ENCODE measurements at regions not wholly inside any gene's neighbourhood (a gene's known extent, or its start where the extent isn't known, plus 50 kb on each side); places are given as distances from the start of the nearest gene placed in this dataset.
"Not testable (repeated sequence)": the region's sequence is repeated elsewhere in the genome, so short reads cannot be mapped to it uniquely, and the experiment has no call there.

DNA sequence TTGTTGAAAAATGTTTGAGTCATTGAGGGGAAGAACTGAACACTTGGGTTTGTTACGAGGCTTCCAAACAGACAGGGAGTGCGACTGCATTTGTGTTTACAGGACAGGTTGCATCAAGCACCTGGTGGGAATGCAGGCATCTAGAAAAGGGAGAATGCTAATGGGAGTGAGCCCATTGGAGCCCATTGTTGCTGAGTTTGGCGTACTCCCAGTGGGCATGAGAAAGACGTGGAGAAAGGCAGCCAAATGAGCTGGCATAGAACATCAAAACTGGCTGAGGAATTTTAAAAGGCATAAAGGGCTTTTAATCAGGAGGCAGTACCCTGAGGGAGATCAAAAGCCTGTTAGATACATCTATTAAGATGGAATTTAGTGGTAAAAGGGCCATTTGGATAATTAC lies 171.6 kb upstream of the NPSR1 start:
- DNase-seq (ENCODE audit: low read depth in 2 of 2), result no peak

DNA sequence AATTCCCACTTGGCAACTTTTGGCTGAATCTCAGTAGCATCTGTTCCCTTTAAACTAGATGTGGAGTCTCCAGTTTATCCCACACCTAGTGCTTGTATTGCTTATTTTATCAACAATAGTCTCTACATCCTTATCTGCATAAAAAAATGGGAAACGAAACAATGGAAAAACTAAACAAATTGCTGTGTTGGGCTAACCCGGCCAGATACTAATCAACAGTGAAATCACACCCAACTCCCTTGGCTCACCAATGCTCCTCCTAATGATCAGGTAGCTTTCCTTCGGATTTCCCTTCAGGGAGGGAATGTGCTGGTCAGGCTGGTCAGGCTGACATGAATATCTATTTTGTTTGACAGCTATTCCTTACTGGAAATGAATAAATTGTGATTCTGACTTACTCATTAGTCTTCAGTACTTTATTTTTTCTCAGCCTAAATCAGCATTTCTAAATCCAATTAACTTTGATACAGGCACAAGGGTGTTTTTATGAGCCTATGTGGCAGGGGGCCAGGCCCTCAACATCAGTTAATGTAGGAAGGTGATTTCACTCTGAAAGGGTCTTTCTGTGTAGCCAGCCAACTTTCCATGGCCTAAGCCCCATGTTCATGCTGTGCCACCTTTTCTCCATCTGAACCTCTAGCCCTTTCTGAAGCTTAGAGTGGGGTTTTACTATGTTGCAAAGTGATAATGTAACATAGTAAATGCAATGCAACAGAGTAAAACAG lies 170.5 kb upstream of the NPSR1 start:
- no peak for DNase-seq (ENCODE audit: low read depth in 2 of 2)

DNA sequence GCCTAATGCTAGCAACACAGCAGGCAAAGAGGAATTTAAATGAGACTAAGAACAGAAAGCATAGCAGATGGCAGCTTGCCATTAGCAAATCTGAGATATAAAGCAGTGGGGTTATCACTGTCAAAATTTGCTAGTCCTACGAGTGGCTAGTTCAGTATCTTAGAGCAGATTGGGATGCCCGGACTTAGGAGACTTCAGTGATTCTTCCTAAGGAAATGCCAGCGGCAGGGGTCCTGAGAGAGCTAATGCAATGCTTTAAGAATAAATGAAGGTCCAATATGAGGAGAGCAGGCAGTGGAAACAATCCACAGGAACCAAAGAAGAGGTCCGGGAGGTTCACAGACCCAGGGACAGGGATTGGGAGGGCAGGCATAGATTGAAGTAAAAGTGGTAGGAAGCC lies 169.3 kb upstream of the NPSR1 start:
- DNase-seq (ENCODE audit: low read depth in 2 of 2), result no peak

DNA sequence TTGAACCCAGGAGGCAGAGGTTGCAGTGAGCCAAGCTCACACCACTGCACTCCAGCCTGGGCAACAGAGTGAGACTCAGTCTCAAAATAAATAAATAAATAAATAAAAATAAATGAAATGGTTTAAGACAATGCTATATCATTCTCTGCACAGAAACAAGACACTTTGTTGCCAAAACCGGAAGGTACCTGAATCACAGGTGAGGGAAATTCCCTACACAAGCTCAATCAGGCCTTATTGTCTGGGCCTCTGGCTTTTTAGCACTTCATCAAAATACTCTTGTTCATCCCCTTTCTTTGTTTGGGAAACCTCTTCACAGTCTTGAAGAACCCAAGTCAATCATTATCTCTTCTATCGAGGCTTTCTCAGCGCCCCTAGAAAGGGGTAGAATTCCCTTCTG lies 166.1 kb upstream of the NPSR1 start:
- DNase-seq (ENCODE audit: low read depth in 2 of 2), result no peak

DNA sequence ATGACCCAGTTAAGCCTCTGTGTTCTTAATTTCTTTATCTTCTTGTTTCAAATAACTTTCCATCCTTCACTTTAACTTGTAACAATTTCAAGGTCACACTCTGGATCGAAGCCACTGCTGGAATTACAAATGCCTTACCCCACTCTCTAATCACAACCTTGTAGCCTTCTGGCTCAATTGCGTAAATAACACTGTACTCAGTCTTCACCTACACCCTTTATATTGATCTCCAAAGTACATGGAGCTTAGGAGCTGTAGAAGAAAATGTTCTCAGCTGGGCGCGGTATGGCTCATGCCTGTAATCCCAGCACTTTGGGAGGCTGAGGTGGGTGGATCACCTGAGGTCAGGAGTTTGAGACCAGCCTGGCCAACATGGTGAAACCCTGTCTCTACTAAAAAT lies 164.3 kb upstream of the NPSR1 start:
- DNase-seq (ENCODE audit: low read depth in 2 of 2), result no peak

DNA sequence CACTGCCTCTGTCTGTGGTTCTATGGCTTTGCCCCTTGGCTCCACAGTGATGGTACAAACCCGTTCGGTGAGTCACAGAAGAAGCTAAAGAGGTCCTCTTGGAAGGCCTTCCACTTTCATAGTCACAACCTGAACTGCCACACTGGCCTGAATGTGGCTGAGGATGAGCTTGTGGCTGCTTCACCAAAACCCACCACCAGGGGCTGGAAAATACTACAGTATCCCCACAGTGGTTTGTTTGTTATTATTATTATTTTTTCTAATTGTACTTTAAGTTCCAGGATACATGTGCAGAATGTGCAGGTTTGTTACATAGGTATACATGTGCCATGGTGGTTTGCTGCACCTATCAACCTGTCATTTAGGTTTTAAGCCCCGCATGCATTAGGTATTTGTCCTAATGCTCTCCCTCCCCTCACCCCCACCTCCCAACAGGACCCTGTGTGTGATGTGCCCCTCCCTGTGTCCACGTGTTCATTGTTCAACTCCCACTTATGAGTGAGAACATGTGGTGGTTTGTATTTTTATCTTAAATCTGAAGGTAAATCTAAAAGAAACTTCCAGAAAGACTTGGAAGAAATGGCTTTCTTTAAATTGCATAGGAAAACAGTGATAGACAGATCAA lies 160.8 kb upstream of the NPSR1 start:
- no peak for DNase-seq (ENCODE audit: low read depth in 2 of 2)

DNA sequence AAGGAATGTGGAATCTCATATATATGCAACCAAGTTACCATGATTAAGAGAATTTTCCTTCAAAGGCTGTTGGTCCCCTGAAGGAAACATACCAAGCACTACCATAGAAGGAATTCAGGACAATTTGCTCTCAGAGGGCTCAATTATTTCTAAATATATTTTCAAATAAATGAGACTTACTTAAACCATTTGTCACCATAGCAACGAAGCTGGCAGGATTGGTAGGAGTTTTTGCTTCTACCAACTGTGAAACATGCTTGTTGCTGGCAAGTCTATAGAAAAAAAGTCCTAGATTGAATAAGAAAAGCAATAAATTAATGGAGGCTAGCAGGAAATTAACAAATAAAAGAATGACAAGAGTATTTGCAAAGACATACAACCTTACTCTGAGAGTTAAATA lies 156.9 kb upstream of the NPSR1 start:
- no peak for DNase-seq (ENCODE audit: low read depth in 2 of 2)

DNA sequence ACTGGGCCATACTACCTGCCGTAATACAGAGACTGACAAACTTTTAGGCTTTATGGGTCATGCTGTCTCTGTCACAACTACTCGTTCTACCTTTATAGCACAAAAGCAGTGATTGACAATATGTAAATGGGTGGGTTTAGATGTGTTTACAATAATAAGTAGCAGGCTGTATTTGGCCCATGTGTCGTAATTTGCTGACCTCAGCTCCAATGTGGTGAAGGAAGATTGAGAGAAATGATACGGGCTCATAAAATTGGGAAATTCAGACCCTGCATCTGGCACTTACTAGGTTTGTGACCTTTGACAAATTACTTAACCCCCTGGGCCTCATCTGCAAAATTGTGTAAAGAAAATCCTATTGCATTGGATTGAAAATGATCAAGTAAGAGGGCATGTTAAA lies 150.8 kb upstream of the NPSR1 start:
- no peak for DNase-seq (ENCODE audit: low read depth in 2 of 2)

DNA sequence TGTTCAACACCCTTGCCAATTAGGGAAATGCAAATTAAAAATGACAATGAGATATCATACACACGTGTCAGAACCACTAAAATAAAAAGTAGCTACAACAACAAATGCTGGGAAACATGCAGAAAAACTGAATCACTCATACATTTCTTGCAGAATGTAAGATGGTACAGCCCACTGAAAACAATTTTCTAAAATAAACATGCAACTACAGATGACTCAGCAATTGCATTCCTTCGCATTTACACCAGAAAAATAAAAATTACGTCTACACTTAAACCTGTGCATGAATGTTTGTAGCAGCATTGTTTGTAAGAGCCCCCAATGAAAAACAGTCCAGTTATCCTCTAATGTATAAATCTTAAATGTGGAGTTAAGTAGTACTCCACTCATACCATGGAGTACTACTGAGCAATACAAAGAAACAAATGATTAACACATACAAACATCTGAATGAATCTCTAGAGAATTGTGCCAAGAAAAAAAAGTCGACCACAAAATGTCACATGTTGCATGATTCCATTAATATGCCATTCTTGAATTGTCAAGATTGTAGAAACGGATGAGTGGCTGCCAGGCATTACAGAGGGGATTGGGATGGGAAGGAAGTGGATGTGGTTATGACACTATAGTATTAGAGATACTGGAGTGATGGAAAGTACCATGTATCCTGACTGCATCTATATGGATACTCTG lies 134.6 kb upstream of the NPSR1 start:
- DNase-seq (ENCODE audit: low read depth in 2 of 2), result no peak

DNA sequence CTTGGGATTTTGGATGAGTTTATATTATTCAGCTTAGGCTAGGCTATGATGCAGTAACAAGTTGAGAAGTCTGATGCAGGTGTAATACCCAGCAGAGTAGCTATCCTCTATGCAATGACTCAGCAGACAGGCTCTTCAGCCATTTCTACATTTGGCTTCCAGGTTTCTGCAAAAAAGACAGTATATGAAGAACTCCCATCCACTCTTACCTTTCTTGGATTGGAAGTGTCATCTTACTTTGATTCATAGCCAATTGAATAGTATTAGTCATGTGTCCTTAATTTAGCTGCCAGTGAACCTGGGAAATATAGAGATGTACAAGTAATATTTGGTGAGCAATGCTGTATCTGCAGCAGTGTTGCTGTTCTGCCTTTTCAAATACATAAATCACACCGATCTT lies 127.8 kb upstream of the NPSR1 start:
- DNase-seq (ENCODE audit: low read depth in 2 of 2), result no peak

DNA sequence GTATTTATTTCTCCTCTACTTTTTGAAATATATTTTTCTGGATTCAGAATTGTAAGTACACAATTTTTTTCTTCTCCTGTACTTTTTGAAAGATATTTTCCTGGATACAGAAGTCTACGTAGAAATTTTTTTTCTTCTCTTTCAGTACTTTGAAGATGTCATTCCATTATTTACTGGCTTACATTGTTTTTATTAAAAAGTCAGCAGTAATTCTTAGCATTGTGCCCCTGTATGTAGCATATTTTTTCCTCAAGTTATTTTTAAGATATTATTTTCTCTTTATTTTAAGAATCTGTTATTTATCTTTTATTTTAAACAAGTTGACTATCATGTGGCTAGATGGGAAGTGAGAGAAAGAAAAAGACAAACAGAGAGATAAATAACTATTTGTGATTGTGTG lies 119.0 kb upstream of the NPSR1 start:
- DNase-seq (ENCODE audit: low read depth in 2 of 2), result no peak

DNA sequence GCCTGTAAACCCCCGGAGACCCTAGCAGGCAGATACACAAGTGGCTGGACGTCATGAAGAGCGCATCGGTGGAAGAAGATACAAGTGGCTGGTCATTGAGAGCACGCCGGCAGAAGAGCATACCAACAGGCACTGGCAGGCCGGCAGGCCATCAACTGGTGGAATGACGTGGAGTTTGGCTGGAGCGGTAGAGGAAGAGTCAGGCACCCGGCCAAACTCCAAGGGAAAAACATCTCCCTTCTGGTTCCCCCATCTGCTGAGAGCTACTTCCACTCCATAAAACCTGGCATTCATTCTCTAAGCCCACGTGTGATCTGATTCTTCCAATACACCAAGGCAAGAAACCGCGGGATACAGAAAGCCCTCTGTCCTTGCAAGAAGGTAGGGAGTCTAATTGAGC lies 113.4 kb upstream of the NPSR1 start:
- no peak for DNase-seq (ENCODE audit: low read depth in 2 of 2)

DNA sequence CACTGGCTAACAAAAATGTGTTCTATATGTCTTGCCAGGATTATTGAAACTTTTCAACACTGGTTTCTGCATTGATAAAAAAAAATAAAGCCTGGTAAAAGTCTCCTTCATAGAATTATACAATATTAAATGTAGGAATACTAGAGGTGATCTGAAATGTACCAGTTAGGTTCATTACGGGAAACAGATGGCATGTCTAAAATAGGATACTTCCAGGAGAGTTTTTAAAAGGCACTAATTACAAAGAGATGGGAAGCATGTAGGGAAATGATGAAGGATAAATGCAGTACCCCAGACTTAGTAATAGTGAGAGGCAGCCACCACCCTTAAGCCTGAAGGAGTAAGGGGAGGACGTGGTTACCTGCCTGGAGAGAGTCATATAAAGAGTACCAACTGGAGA lies 107.0 kb upstream of the NPSR1 start:
- no peak for DNase-seq (ENCODE audit: low read depth in 2 of 2)

DNA sequence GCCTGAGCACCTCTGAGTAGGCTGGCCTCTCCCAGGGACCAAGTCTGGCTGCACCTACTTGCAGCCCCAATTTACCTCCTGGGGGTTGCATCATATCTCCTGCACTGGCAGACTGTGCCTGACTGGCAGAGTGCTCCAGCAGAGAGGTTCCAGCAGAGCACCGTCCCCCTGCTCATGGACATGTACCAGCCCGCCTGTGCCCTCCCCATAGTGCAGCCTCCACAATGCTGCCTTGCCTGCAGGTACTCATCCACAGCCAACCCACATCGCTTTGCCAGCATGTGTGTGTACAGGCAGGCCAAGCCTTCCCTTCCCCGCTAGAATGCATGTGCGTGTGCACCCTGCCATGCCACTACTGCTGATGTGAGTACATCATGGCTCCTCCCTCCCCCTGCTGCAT lies 105.5 kb upstream of the NPSR1 start:
- no peak for DNase-seq (ENCODE audit: low read depth in 2 of 2)

DNA sequence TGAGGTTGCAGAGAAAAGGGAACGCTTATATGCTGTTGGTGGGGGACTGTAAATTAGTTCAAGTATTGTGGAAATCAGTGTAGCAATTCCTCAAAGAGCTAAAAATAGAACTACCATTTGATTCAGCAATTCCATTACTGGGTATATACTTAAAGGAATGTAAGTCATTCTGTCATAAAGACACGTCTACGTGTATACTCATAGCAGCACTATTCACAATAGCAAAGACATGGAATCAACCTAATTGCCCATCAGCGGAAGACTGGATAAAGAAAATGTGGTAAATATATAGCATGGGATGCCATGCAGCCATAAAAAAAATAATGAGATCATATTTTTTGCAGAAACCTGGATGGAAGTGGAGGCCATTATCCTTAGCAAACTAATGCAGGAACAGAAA lies 100.0 kb upstream of the NPSR1 start:
- no peak for DNase-seq (ENCODE audit: low read depth in 2 of 2)

DNA sequence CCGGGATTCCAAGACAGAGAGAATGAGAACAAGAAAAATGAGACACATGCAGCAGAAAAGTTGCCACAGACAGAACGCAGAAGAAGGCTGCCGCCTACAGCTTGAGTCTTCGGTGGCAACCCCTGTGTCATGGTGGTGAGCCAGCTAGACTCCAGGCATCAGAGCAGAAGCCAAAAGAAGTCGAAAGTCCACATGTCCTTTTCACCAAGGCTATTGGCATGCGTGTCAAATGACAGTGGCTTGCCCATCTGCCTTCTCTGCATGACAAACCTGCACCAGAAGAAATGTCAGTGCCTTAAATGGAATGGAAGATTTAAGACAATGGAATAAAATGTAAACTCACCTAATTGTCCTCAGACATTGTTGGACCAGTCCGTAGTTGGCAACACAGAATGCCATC lies 93.9 kb upstream of the NPSR1 start:
- no peak for DNase-seq (ENCODE audit: low read depth in 2 of 2)

DNA sequence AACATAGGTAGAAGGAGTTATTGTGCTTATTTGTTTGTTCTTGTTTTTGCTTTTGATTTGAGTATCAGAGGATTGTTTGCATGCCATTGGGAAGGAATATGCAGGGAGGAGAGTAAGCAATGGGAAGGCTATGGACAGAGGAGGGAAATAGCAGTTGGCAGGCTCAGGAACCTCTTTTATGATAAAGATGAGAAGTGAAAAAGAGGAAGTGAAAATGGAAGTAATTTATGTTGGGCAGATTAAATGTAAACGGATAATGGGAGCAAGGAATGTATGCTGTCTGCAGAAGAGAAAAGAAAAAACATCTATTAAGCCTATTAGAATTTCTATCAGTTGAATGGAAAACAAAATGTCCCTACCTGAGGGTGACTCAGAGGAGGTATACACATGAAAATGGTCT lies 90.1 kb upstream of the NPSR1 start:
- no peak for DNase-seq (ENCODE audit: low read depth in 2 of 2)

DNA sequence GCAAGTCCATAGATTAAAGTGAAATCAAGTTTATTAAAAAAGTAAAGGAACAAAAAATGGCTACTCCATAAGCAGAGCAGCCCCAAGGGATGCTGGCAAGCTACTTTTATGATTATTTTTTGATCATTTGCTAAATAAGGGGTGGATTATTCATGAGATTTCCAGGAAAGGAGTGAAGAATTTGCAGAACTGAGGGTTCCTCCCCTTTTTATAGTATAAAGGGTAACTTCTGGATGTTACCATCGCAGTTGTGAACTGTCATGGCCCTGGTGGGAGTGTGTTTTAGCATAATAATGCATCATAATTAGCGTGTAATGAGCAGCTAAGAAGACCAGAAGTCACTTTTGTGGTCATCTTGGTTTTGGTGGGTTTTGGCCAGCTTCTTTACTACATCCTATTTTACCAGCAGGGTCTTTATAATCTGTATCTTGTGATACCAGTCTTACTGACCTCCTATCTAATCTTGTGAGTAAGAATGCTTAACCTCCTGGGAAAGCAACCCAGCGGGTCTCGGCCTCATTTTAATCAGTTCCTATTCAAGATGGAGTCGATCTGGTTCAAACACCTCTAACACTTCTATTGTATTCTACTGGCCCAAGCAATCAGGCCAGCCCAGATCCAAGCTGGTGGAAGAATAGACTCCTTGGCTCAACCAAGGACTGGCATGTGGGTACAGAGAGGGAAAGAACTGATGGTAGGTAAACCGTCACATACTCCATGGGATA lies 87.9 kb upstream of the NPSR1 start:
- no peak for DNase-seq (ENCODE audit: low read depth in 2 of 2)

DNA sequence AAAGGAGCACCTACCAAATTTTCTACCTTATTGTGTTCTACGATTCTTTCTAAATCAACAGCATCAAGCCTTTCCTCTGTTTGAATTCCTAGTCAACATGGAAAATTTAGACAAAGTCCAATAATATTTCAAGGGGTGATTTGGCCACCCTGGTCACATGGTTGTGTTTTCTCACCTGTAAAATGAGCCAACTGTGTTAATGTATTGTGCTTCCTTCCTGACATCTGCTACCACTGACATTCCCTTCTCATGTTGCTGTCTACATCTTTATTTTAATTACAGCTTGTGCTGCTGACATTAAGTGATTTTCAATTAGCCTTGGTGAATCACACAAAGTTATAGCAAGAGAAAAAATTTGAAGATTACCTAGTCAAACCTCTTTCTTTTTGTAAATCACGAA lies 83.0 kb upstream of the NPSR1 start:
- no peak for DNase-seq (ENCODE audit: low read depth in 2 of 2)

DNA sequence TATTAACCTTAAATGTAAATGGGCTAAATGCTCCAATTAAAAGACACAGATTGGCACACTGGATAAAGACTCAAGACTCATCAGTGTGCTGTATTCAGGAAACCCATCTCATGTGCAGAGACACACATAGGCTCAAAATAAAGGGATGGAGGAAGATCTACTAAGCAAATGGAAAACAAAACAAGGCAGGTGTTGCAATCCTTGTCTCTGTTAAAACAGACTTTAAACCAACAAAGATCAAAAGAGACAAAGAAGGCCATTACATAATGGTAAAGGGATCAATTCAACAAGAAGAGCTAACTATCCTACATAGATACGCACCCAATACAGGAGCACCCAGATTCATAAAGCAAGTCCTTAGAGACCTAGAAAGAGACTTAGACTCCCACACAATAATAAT lies 80.1 kb upstream of the NPSR1 start:
- not testable (repeated sequence) for DNase-seq (ENCODE audit: low read depth in 2 of 2)

DNA sequence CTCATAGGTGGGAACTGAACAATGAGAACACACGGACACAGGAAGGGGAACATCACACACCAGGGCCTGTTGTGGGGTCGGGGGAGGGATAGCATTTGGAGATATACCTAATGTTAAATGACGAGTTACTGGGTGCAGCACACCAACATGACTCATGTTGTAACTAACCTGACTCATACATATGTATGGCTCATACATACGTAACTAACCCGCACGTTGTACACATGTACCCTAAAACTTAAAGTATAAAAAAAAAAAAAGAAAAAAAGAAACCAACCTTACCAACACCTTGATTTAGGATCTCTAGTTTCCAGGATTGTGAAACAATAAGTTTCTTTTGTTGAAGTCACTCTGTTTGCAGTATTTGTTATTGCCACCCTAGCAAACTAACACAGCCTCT lies 76.3 kb upstream of the NPSR1 start:
- not testable (repeated sequence) for DNase-seq (ENCODE audit: low read depth in 2 of 2)

DNA sequence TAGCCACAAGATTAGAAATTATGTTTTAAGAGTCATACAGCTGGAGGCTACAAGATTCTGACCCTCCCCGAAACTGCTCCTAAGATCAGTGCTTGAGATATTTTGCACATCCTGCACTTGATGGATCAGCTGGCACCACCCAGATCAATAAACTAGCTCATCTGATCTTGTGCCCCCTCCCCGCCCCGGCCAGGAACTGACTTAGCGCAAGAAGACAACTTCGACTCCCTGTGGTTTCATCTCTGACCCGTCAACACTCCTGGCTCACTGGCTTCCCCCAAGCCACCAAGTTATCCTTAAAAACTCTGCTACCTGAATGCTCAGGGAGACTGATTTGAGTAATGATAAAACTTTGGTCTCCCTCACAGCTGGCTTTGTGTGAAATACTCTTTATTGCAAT lies 73.5 kb upstream of the NPSR1 start:
- DNase-seq (ENCODE audit: low read depth in 2 of 2), result no peak

DNA sequence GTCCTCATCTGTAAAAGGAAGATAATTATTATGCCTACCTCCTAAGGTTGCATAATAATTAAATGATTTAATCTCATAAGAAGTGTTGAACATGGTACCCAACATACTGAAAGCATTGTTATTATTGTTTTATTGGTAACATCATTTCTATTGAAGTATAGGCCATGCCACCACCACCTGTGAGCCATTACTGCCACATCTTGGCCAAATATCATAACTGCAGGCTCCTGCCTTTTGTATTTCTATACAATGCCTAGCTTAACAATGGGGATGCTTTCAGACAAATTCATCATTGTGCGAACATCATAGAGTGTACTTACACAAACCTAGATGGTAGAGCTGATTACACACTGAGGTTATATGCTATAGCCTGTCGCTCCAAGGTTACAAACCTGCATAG lies 61.1 kb upstream of the NPSR1 start:
- no peak for DNase-seq (ENCODE audit: low read depth in 2 of 2)

Measured in stimulated activated CD8-positive, alpha-beta memory T cell treated with anti-CD3 and anti-CD28 coated beads, Interleukin-2, amount 100 ng/mL, for 48 hours (primary cell).